ELF-1 (cell line): ENCODE measurements at regions not wholly inside any gene's neighbourhood (a gene's known extent, or its start where the extent isn't known, plus 50 kb on each side); places are given as distances from the start of the nearest gene placed in this dataset.
A peak's percentile ranks its signal among the peaks of the same experiment; 100 is the strongest.

Experiments used
- DNase-seq: peaks from one replicate; pipeline ENCODE4 v3.0.0-alpha.2; 2016; ENCODE audit warnings: low read depth, low spot score

DNA sequence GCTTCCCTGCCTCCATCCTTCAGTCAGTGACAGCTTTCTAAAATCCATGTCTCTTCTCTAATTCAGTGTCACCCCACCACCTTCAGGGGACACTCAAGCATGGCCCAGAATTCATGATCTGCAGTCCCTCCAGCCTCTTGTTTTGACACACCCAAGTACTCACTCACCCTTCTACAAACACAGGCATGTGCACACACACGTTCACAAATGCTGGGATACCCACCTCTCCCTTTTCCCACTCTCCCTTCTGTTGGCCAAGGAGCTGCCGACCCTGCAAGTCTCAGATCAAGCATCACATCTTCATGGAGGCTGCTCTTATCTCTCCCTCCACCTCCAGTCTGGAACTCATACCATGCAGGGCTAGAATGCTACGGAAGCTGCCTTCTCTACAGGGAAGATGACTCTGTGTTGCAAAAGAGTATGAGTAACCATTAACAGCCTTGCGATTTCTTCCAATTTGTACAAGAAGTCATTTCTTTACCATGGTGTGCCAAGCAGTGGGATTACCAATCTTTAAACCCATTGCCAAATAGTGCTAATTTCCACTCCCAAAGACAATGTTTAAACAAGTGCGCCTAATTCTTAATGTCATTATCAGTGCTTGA, 196.1 kb downstream of the BCL11B start:
- no peak for DNase-seq

- no peak for DNase-seq
Observed at GRCh38 chr14:99077076-99077843, 194.7 kb downstream of the BCL11B start.

- DNase-seq: no peak
Observed at GRCh38 chr14:99077844-99078236, 194.2 kb downstream of the BCL11B start.

GRCh38 chr14:99078426-99078825, 193.6 kb downstream of the BCL11B start:
- DNase-seq: no peak

- no peak for DNase-seq
Observed at GRCh38 chr14:99079061-99079727, 192.8 kb downstream of the BCL11B start.

DNA sequence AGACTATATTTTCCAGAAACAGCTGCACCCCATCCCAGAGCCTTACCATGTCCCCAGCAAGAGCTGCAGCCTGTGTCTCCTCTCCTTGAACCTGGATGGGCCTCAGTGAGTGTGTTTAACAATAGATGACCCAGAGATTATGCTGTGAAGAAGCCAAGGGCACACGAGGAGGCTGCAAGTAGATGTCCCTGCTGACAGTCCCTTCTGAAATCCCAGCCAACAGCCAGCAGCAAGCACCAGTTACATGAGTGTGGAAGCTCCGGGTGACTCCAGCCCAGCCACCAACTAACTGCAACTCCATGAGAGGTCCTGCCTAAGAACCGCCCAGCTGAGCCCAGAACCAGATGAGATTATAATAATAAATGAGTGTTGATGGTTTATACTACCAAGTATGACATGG, 191.7 kb downstream of the BCL11B start:
- no peak for DNase-seq

GRCh38 chr14:99081156-99081765, 190.7 kb downstream of the BCL11B start:
- DNase-seq: no peak

GRCh38 chr14:99081880-99082279, 190.1 kb downstream of the BCL11B start:
- DNase-seq: no peak

- peak; percentile 70 for DNase-seq
Observed at GRCh38 chr14:99093532-99094517, 178.2 kb downstream of the BCL11B start.

DNA sequence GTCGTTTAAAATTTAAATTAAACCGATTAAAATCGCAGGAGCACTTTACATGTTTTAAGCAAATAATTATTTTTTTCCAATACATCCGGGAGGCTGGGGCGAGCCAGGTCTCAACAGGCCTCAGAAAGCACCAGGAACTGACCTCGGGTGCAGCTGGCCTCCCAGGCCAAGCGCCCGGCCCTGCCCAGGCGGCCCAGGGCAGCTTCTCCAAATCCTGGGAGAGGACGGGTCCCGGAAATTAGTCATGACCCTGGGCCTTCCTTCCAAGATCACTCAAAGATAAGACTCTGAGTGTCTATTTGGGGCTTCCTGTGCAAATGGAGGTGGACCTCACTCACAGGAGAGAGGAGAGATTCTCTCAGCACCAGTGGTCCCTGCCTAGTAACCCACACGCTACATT, 177.1 kb downstream of the BCL11B start:
- DNase-seq: no peak

GRCh38 chr14:99095369-99095768, 176.6 kb downstream of the BCL11B start:
- no peak for DNase-seq

- DNase-seq: no peak
Observed at GRCh38 chr14:99098199-99098598, 173.8 kb downstream of the BCL11B start.

DNA sequence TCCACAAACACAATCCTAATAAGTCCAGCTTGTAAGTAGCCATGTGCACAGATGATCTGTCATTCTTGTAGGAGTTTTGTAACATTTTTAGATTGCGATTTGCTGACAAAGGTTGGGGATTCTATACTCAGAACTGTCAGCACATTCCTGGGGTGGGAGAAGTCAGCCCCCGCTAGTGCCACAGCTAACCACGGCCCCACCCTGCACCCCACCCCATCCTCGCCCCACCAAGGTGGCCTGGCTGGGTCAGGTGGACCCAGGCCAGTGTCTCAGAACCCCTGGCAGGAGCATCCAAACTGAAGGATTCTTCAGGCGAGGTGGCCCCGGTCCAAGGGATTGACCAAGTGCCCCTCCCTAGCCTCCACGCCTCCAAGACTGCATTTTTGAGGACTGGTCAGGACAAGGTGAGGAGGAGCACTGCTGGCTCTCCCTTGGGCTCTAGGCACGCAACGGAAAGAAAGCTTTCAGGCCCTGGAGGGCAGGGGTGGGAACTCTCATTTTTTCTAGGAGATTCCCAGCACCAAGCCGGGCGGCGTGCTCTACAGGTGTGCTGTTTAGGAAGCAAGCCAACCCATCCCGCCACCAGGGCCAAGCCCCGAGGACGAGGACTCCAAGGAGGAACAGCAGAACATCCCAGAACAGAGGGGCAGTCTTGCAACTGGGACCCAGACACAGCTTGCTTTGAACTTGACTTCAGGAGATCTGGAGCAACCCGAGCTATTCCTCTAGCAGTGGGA, 172.8 kb downstream of the BCL11B start:
- DNase-seq: no peak

- no peak for DNase-seq
Observed at GRCh38 chr14:99100497-99101270, 171.3 kb downstream of the BCL11B start.

GRCh38 chr14:99101855-99102461, 170.0 kb downstream of the BCL11B start:
- peak; percentile 36 for DNase-seq

- no peak for DNase-seq
Observed at GRCh38 chr14:99116741-99117295, 155.2 kb downstream of the BCL11B start.

DNA sequence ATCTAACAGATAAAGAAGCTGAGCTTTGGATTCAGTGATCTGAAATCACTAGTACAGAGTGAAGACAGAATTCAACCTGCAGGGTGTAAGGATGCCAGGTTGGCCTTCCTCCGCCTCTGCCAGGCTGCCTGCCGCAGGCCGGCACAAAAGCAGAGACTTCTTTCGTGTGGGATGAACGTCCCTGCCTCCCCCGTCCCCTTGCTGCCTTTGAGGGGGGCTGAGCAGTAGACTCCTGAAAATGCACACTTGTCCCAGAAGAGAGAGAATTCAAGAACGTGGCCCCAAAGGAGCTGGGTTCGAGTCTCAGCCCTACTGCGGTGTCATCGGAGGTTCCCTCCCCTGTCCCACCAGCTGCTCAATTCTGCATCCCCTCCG, 154.3 kb downstream of the BCL11B start:
- no peak for DNase-seq

DNA sequence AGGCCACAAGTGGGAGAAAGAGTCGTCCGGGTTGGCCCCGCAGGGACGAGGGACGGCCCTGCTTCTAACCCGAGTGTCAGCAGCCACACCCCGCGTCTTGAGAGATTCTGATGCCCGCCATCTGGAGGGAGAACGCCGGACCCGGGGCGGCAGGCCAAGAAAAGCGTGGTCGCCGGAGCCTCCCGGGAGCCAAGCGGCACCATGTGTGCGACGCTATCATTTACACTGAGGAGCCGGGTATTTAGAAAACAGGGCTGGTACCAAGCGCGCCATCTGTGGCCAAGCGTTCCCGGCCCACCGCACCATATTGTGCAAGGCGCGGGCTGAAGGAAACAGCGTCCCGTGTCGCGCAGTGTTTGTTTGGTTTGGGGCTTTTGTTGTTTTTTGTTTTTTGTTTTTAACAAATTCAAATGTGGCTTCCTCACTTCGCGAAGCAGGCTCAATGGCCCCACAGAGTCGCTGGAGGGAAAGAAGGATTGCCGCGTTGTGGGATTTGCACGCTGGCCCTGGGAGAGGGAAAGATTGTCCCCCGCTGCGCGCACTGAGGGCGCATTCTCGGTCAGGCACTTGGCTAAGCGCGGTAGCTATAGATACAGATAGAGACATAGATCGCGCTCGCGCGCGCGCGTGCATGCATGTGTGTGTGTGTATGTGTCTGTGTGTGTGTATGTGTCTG, 153.8 kb downstream of the BCL11B start:
- peak; percentile 76 for DNase-seq
